ENCODE measurements at regions not wholly inside any gene's neighbourhood (a gene's known extent, or its start where the extent isn't known, plus 50 kb on each side); places are given as distances from the start of the nearest gene placed in this dataset.

DNA sequence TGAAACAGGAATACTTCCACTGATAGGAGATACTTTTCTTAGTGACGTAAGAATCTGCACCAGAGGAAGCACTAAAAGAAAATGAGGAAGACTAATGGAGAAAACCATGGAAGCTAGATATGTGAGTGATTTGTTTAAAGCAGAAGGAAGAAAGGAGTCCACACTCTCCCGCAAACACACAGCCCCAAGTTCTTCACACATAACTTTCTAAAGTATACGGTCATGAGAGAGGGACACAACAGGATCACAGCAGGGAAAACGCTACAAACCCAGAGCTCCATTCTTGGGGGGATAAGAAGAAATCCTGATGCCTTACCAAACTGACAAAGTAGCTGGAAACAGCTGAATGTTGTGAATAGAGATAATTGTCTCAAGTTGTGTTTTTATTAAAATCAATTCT is 222.2 kb upstream of the TMEM161B start:
- DNase-seq (ENCODE audit: low read depth), result no peak
- no peak overlapping the region for H3K4me3 ChIP-seq (ENCODE audit: low read depth, low read length)

DNA sequence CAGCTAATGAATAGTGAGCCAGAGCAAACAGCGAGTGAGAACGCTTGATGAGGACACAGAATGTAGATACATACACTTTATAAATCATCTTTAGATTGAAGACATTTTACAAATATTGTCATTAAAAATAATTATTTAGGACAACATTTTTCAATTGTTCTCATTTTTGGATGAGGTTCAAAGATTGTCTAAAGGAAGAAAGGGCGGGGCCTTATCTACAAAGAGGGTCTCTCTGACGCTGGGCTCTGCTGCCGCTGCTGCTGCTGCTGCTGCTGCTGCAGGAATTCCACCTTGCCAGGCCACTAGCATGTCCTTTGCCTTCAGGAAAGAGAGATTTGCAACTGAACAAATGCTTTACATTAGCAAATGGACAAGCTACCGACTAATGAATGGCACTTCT is 220.7 kb upstream of the TMEM161B start:
- TF ChIP-seq, protein P1, sequence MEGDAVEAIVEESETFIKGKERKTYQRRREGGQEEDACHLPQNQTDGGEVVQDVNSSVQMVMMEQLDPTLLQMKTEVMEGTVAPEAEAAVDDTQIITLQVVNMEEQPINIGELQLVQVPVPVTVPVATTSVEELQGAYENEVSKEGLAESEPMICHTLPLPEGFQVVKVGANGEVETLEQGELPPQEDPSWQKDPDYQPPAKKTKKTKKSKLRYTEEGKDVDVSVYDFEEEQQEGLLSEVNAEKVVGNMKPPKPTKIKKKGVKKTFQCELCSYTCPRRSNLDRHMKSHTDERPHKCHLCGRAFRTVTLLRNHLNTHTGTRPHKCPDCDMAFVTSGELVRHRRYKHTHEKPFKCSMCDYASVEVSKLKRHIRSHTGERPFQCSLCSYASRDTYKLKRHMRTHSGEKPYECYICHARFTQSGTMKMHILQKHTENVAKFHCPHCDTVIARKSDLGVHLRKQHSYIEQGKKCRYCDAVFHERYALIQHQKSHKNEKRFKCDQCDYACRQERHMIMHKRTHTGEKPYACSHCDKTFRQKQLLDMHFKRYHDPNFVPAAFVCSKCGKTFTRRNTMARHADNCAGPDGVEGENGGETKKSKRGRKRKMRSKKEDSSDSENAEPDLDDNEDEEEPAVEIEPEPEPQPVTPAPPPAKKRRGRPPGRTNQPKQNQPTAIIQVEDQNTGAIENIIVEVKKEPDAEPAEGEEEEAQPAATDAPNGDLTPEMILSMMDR (conservative IDR thresholded peaks at IDR 0.05; ENCODE audit: low read depth, low read length), result no peak
- no peak overlapping the region for H3K4me3 ChIP-seq (ENCODE audit: low read depth, low read length)
- DNase-seq (ENCODE audit: low read depth), result no peak

More for the DNA sequence above, 222.2 kb upstream of the TMEM161B start:
- TF ChIP-seq, protein P1 (conservative IDR thresholded peaks at IDR 0.05; ENCODE audit: low read depth, low read length), result no peak

DNA sequence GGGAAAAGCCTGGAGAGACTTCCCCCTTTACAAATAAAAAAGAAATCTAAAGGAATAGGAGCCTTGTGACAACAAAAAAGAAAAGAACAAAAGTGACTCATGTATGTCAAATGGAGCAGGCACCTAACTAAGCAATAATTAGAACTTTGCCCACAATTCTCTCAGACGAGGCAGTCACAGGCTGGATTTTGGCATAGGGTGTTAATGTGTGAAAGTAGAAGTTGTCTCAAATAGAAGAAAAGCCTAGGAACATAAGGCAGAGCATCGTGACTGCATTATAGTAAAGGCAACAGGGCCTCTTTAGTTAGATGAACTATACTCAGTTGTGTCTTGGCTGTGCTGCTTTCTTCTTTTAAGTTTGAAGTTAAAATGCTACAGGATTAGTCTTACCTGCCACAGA is 219.9 kb upstream of the TMEM161B start:
- no peak for DNase-seq (ENCODE audit: low read depth)
- TF ChIP-seq, protein P1 (conservative IDR thresholded peaks at IDR 0.05; ENCODE audit: low read depth, low read length), result no peak
- no peak overlapping the region for H3K4me3 ChIP-seq (ENCODE audit: low read depth, low read length)

DNA sequence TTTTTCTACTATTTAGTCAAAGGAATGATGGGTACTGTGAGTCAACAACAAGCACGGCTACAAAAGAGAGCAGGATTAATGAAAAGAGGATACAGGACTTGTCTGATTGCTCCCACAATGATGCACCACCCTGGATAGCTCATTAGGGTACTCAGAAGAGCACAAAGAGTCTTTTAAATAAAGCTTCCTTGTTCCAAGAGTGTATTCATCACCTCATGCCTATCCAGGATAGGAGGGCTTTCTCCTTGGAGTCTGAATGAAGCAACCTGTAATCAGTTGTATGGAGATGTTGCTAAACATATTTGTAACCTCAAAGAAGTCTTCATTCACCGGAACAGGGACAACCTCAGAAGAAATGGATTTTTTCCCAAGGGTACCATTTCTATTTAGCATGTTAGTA is 219.5 kb upstream of the TMEM161B start:
- no peak for DNase-seq (ENCODE audit: low read depth)
- no peak overlapping the region for H3K4me3 ChIP-seq (ENCODE audit: low read depth, low read length)
- TF ChIP-seq, protein P1 (conservative IDR thresholded peaks at IDR 0.05; ENCODE audit: low read depth, low read length), result no peak

DNA sequence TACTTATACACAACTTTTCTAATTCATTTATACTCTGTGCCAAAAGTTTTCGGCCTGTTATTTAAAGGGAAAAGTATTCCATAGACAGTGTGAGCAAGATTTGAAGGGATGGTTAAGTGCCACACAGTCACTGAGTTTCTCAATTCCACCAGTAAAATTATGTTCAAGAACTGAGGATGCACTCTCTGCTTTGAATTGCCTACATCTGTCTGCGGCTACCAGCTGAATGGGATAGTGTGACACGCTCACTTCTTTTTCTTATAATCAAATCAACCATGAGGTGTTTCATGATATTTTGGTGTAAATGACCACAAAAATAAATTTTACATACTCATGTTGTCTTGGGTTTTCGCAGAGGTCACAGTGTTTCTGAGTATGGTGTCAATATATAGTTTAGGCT is 218.4 kb upstream of the TMEM161B start:
- DNase-seq (ENCODE audit: low read depth), result no peak
- TF ChIP-seq, protein P1 (conservative IDR thresholded peaks at IDR 0.05; ENCODE audit: low read depth, low read length), result no peak

DNA sequence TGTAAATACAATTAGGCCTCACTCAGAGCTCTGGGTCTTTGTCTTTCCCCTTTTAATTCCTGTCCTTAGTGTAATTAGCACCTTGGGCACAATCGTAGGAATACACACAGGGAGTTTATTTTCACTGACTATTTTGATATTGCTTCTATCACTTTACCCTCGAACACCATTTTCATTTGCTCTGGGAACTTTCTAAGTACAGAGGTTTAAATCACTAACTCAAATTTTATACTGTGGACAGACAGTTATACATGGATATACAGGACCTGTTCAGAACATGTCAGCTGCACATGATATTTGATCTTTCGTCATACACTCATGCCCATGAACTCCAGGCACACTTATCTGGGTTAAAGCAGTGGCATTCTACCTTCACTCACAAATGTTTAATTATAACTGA is 217.8 kb upstream of the TMEM161B start:
- TF ChIP-seq, protein P1 (conservative IDR thresholded peaks at IDR 0.05; ENCODE audit: low read depth, low read length), result no peak
- DNase-seq (ENCODE audit: low read depth), result no peak
- H3K4me3 ChIP-seq (ENCODE audit: low read depth, low read length), result no peak overlapping the region

More for the DNA sequence above, 218.4 kb upstream of the TMEM161B start:
- H3K4me3 ChIP-seq (ENCODE audit: low read depth, low read length), result no peak overlapping the region

DNA sequence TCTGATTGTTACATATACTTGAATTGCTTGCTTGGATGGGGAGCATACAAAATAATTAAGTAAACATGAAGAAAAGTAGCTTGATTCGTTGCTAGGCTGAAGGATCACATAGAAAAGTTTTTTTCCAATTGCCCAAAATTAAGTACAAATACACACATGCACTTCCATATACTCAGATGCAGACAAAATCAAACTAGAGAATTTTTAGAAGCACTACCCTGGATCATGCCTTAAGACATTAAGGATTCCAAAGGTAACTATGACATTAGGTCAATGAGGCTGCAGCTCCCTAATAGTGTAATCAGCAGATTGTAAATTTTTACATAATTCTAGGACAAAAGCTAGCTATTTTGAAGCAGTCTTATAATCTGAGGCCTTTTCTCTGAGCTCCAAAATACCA is 216.9 kb upstream of the TMEM161B start:
- TF ChIP-seq, protein P1 (conservative IDR thresholded peaks at IDR 0.05; ENCODE audit: low read depth, low read length), result no peak
- H3K4me3 ChIP-seq (ENCODE audit: low read depth, low read length), result no peak overlapping the region
- no peak for DNase-seq (ENCODE audit: low read depth)
